DOHH2 (cell line): ENCODE measurements at regions not wholly inside any gene's neighbourhood (a gene's known extent, or its start where the extent isn't known, plus 50 kb on each side); places are given as distances from the start of the nearest gene placed in this dataset.

ENCODE experiments used
- H3F3A ChIP-seq: fragments of 200-600 bp; sonication (generic), shearing (Covaris generic); 2 replicates; pipeline ENCODE4 v1.6.0; 2016; ENCODE audit warnings: antibody characterized with exemption, mild to moderate bottlenecking; ENCODE audit not compliant: control insufficient read depth, insufficient read depth
- H3K27ac ChIP-seq: fragments of 200-600 bp; sonication (generic); 2 replicates; pipeline ENCODE4 v1.5.1; 2014; ENCODE audit warnings: low read depth, mild to moderate bottlenecking, low read length, moderate library complexity
- H3K27me3 ChIP-seq: fragments of 200-600 bp; sonication (generic); 2 replicates; pipeline ENCODE4 v1.6.1; 2014; ENCODE audit warnings: mild to moderate bottlenecking, low read length, mixed read lengths; ENCODE audit not compliant: control insufficient read depth
- H3K36me3 ChIP-seq: fragments of 200-600 bp; sonication (generic); 2 replicates; pipeline ENCODE4 v1.6.1; 2014; ENCODE audit warnings: mild to moderate bottlenecking, low read length, moderate library complexity, mixed read lengths; ENCODE audit not compliant: control insufficient read depth
- H3K4me1 ChIP-seq: fragments of 200-600 bp; sonication (generic); 2 replicates; pipeline ENCODE4 v1.6.1; 2014; ENCODE audit warnings: mild to moderate bottlenecking, low read length, mixed read lengths; ENCODE audit not compliant: control insufficient read depth
- H3K4me2 ChIP-seq: fragments of 200-600 bp; sonication (generic); 2 replicates; pipeline ENCODE4 v1.6.0; 2014; ENCODE audit warnings: mild to moderate bottlenecking, low read length, moderate library complexity
- H3K4me3 ChIP-seq: fragments of 200-600 bp; sonication (generic); 2 replicates; pipeline ENCODE4 v1.5.1; 2014; ENCODE audit warnings: mild to moderate bottlenecking, low read length, mixed read lengths
- H3K79me2 ChIP-seq: fragments of 200-600 bp; sonication (generic); 2 replicates; pipeline ENCODE4 v1.6.1; 2014; ENCODE audit warnings: mild to moderate bottlenecking, low read length, mixed read lengths; ENCODE audit not compliant: control insufficient read depth
- H3K9me2 ChIP-seq: fragments of 200-600 bp; sonication (generic); replicated peaks from 2 replicates; pipeline ENCODE4 v1.6.1; 2014; ENCODE audit warnings: mild to moderate bottlenecking, low read length, mixed read lengths; ENCODE audit not compliant: control insufficient read depth
- H3K9me3 ChIP-seq: fragments of 200-600 bp; sonication (generic); 2 replicates; pipeline ENCODE4 v1.6.1; 2014; ENCODE audit warnings: antibody characterized with exemption, low read length, mixed read lengths; ENCODE audit not compliant: control insufficient read depth, insufficient read depth
- H4K20me1 ChIP-seq: fragments of 200-600 bp; sonication (generic); 2 replicates; pipeline ENCODE4 v1.6.0; 2014; ENCODE audit warnings: low read depth, mild to moderate bottlenecking, antibody characterized with exemption, low read length, moderate library complexity; ENCODE audit not compliant: control insufficient read depth, insufficient read depth
- CTCF ChIP-seq: fragments of 200-600 bp; sonication (generic); IDR thresholded peaks from one replicate; pipeline ENCODE4 v1.5.1; 2014; ENCODE audit warnings: antibody characterized with exemption, mild to moderate bottlenecking, low read depth, low read length; ENCODE audit not compliant: poor library complexity, severe bottlenecking
- EZH2phosphoT487 ChIP-seq: fragments of 200-600 bp; sonication (generic); IDR thresholded peaks from 2 replicates; pipeline ENCODE4 v1.6.1; 2017; ENCODE audit warnings: borderline replicate concordance, mild to moderate bottlenecking, antibody characterized with exemption, low read length, moderate library complexity, mixed read lengths

GRCh38 chr2:58800881-58801280 is 559.8 kb upstream of the FANCL start:
- Histone ChIP-seq H3F3A (no peaks in the 10 kb centered on the region), H3K79me2 (no peaks in the 10 kb centered on the region), H3K36me3 (no peaks in the 10 kb centered on the region), H3K27me3 (no peaks in the 10 kb centered on the region), H3K9me3 (no peaks in the 10 kb centered on the region), H3K27ac (no peak overlapping the region), H4K20me1 (no peaks in the 10 kb centered on the region), H3K4me2 (no peak overlapping the region), H3K4me3 (no peak overlapping the region), H3K4me1 (no peaks in the 10 kb centered on the region), H3K9me2 (no peaks in the 10 kb centered on the region)
- no peak for TF ChIP-seq EZH2phosphoT487
- TF ChIP-seq CTCF = no peak

- no peak overlapping the region for H3K4me2 ChIP-seq
- H3K27ac ChIP-seq = no peak overlapping the region
- TF ChIP-seq EZH2phosphoT487 = no peak
- no peak for TF ChIP-seq CTCF
- H3K27me3 ChIP-seq = no peaks in the 10 kb centered on the region
- no peaks in the 10 kb centered on the region for H3K4me1 ChIP-seq
- H3K36me3 ChIP-seq = no peaks in the 10 kb centered on the region
- no peaks in the 10 kb centered on the region for H4K20me1 ChIP-seq
- H3K4me3 ChIP-seq = no peak overlapping the region
- no peaks in the 10 kb centered on the region for H3K9me2 ChIP-seq
- H3K9me3 ChIP-seq = no peaks in the 10 kb centered on the region
- H3F3A ChIP-seq = no peaks in the 10 kb centered on the region
- no peaks in the 10 kb centered on the region for H3K79me2 ChIP-seq
These were observed 557.6 kb upstream of the FANCL start for GRCh38 chr2:58798676-58799208.

- H3K27ac ChIP-seq = no peak overlapping the region
- H3F3A ChIP-seq = no peaks in the 10 kb centered on the region
- H3K9me2 ChIP-seq = no peaks in the 10 kb centered on the region
- H3K36me3 ChIP-seq = no peaks in the 10 kb centered on the region
- H3K4me1 ChIP-seq = no peaks in the 10 kb centered on the region
- no peaks in the 10 kb centered on the region for H3K79me2 ChIP-seq
- H3K9me3 ChIP-seq = no peaks in the 10 kb centered on the region
- H3K4me3 ChIP-seq = no peak overlapping the region
- H3K27me3 ChIP-seq = no peaks in the 10 kb centered on the region
- H4K20me1 ChIP-seq = no peaks in the 10 kb centered on the region
- no peak overlapping the region for H3K4me2 ChIP-seq
- no peak for TF ChIP-seq EZH2phosphoT487
- no peak for TF ChIP-seq CTCF
These were observed 555.2 kb upstream of the FANCL start for GRCh38 chr2:58796239-58796910.
